Pancreas (tissue), 10 donors: ENCODE measurements at regions not wholly inside any gene's neighbourhood (a gene's known extent, or its start where the extent isn't known, plus 50 kb on each side); places are given as distances from the start of the nearest gene placed in this dataset.

Source experiments
- ATAC-seq, 4 donors: fragments of 200-7000 bp; cut with Tn5 transposase; one replicate each; pipeline versions ENCODE4 v1.8.0 to v1.9.1; 2020; ENCODE audit warnings: mild to moderate bottlenecking in 4 of 4, moderate library complexity in 4 of 4
- DNase-seq, 6 donors: peaks; one replicate each; pipeline ENCODE4 v3.0.0-alpha.2; 2020
- FAIRE-seq: peaks from 2 replicates; lab custom pipeline; 2012; peaks lifted over from hg19 to GRCh38; lab: Jason Lieb, UNC
- H3K27ac ChIP-seq, 4 donors: fragments of 200-600 bp; sonication (generic); 1 replicate in 3 of 4; 2 replicates in 1 of 4; pipeline versions ENCODE4 v1.5.0 to v1.8.0; 2020
- H3K27me3 ChIP-seq, 4 donors: fragments of 200-600 bp; one replicate each; pipeline ENCODE4 v1.8.0; 2021
- H3K36me3 ChIP-seq, 3 donors: fragments of 200-600 bp; sonication (generic) in 1 of 3; one replicate each; pipeline versions ENCODE4 v1.5.0 to v1.8.0; 2020 to 2021
- H3K4me1 ChIP-seq, 3 donors: fragments of 200-600 bp; one replicate each; pipeline ENCODE4 v1.8.0; 2021
- H3K4me3 ChIP-seq, 4 donors: fragments of 200-600 bp; sonication (generic) in 2 of 4; one replicate each; pipeline versions ENCODE4 v1.5.0 to v1.8.0; 2020 to 2021
- H3K9me3 ChIP-seq, 4 donors: fragments of 200-600 bp; one replicate each; pipeline ENCODE4 v1.8.0; 2021
- CTCF ChIP-seq, 4 donors: fragments of 200-600 bp; sonication (generic) in 3 of 4; IDR thresholded peaks; one replicate each; pipeline versions ENCODE4 v1.5.0 to v1.8.0; 2021; ENCODE audit warnings: antibody characterized with exemption in 4 of 4
- WGBS, 2 donors: extraction: QIAGEN DNeasy Blood & Tissue Kit; methylation state at CpG; one replicate each; pipeline ENCODE4 v1.1.7; 2013; 5-methylcytosine and 5-hydroxymethylcytosine counted together
- intact Hi-C, 3 donors: fragments of 100-400 bp; cut with DNase I; formaldehyde crosslinking; loops; one replicate each; pipeline versions ENCODE4 v1.11.1 to v1.14.2; 2022
- donor health status: healthy with polysubstance abuse.
- donor health status: DM: no; HTN: no; CAD: no; lungs with moderate emphysema.
- donor health status: DM: no; HTN: no; CAD: no.
- donor health status: control.
- donor health status: control.
- donor health status: Bipolar disorder and iron deficiency.
- donor health status: DM: yes; HTN: yes; CAD: no.
- donor health status: DM: no; HTN: no; CAD: no.
- donor health status: DM: no; HTN: no; CAD: no.
- donor health status: DM: yes; HTN: yes; CAD: no.

GRCh38 chr13:59468396-59468795 lies 695.3 kb downstream of the DIAPH3 start:
- no peak for TF ChIP-seq CTCF (IDR thresholded peaks at IDR 0.05)
- no peaks in the 10 kb centered on the region for H3K9me3 ChIP-seq
- WGBS, 2 donors, result 44 to 95% methylated on average over 2 of the region's 2 CpGs
- intact Hi-C loops, result no loop called here
- H3K4me1 ChIP-seq, result no peaks in the 10 kb centered on the region
- no peaks in the 10 kb centered on the region for H3K27me3 ChIP-seq
- no peaks in the 10 kb centered on the region for H3K36me3 ChIP-seq
- no peak overlapping the region for H3K27ac ChIP-seq
- DNase-seq (no peak), FAIRE-seq (no peak), ATAC-seq (no peak)
- no peak overlapping the region for H3K4me3 ChIP-seq

DNA sequence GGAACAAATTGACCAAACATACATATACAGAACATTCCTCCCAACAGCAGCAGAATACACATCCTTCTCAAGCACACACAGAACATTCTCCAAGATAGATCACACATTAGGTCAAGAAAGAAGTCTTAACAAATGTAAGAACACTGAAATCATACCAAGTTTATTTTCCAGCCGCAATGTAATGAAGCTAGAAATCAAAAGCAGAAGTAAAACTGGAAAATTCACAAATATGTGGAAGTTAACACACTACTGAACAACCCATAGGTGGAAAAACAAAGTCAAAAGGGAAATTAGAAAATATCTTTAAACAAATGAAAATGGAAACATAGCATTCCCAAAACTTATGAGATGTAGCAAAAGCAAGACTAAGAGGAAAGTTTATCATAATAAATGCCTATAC lies 692.6 kb downstream of the DIAPH3 start:
- H3K27ac ChIP-seq, result no peak overlapping the region
- whole genome bisulfite sequencing, 2 donors, result 51 to 98% methylated on average over 1 of the region's 1 CpG
- FAIRE-seq (no peak), ATAC-seq (no peak), DNase-seq (no peak)
- no peak overlapping the region for H3K4me3 ChIP-seq
- H3K27me3 ChIP-seq, result no peaks in the 10 kb centered on the region
- H3K4me1 ChIP-seq, result no peaks in the 10 kb centered on the region
- intact Hi-C loops, result no loop called here
- no peaks in the 10 kb centered on the region for H3K36me3 ChIP-seq
- H3K9me3 ChIP-seq, result no peaks in the 10 kb centered on the region
- TF ChIP-seq CTCF (IDR thresholded peaks at IDR 0.05), result no peak

GRCh38 chr13:59472134-59472533 lies 691.6 kb downstream of the DIAPH3 start:
- intact Hi-C loops, result no loop called here
- Histone ChIP-seq H3K27ac (no peak overlapping the region), H3K4me3 (no peak overlapping the region), H3K27me3 (no peaks in the 10 kb centered on the region), H3K4me1 (no peaks in the 10 kb centered on the region), H3K9me3 (no peaks in the 10 kb centered on the region), H3K36me3 (no peaks in the 10 kb centered on the region)
- FAIRE-seq, result no peak
- no peak for DNase-seq
- ATAC-seq, result no peak
- no peak for TF ChIP-seq CTCF (IDR thresholded peaks at IDR 0.05)

GRCh38 chr13:59474696-59475095 lies 689.0 kb downstream of the DIAPH3 start:
- no peak for FAIRE-seq
- intact Hi-C loops, result no loop called here

DNA sequence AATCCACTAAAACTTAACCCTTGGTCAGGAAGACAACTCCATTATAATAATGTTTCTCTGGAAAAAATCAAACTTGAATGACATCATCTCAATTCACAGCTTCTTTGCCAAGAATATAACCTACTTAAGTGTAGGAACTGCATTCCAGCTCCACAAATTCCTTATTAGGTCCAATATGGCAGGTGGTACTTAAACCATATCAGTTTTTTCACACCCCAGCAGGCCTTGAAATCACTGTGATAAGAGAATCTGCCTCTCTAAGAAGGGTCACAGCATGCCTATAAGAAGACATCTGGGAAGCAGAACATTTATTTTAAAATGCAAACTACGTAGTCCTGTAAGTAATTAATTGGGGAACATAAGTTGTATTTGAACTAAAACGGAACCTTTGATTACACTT lies 687.8 kb downstream of the DIAPH3 start:
- Histone ChIP-seq H3K27me3 (no peaks in the 10 kb centered on the region), H3K4me1 (no peaks in the 10 kb centered on the region), H3K9me3 (no peaks in the 10 kb centered on the region), H3K36me3 (no peaks in the 10 kb centered on the region), H3K27ac (no peak overlapping the region), H3K4me3 (no peak overlapping the region)
- TF ChIP-seq CTCF (IDR thresholded peaks at IDR 0.05), result no peak
- whole genome bisulfite sequencing, 2 donors, result 65 to 73% methylated on average over 2 of the region's 2 CpGs
- FAIRE-seq, result no peak
- no peak for ATAC-seq
- no peak for DNase-seq
- intact Hi-C loops, result no loop called here

More at GRCh38 chr13:59474696-59475095, 689.0 kb downstream of the DIAPH3 start:
- Histone ChIP-seq H3K9me3 (no peaks in the 10 kb centered on the region), H3K27me3 (no peaks in the 10 kb centered on the region), H3K4me3 (no peak overlapping the region), H3K4me1 (no peaks in the 10 kb centered on the region), H3K36me3 (no peaks in the 10 kb centered on the region), H3K27ac (no peak overlapping the region)
- DNase-seq (no peak), ATAC-seq (no peak)
- TF ChIP-seq CTCF (IDR thresholded peaks at IDR 0.05), result no peak
- WGBS, 2 donors, result 55 to 58% methylated on average over 1 of the region's 1 CpG
